ENCODE measurements at regions not wholly inside any gene's neighbourhood (a gene's known extent, or its start where the extent isn't known, plus 50 kb on each side); places are given as distances from the start of the nearest gene placed in this dataset.

- TF ChIP-seq TCF7L2 (IDR thresholded peaks at IDR 0.05; ENCODE audit: low read depth, low read length) (no peak), FOSL2 (CRISPR knock-in tag; IDR thresholded peaks at IDR 0.05) (no peak), SIN3A (IDR thresholded peaks at IDR 0.05; ENCODE audit: borderline replicate concordance, low read depth, low read length) (no peak), CAMTA2 (CRISPR knock-in tag; IDR thresholded peaks at IDR 0.05; ENCODE audit: borderline replicate concordance) (no peak)
Measured at GRCh38 chr14:38526826-38527501, 271.1 kb upstream of the CLEC14A start.

Measured in HepG2 (cell line).